IPS-15b (cell line): ENCODE measurements at regions not wholly inside any gene's neighbourhood (a gene's known extent, or its start where the extent isn't known, plus 50 kb on each side); places are given as distances from the start of the nearest gene placed in this dataset.

Source experiments
- H3K27me3 ChIP-seq: one replicate; pipeline ENCODE4 v1.6.1; 2013; ENCODE audit warnings: low read length; ENCODE audit not compliant: control insufficient read depth, insufficient read depth
- H3K36me3 ChIP-seq: one replicate; pipeline ENCODE4 v1.6.1; 2013; ENCODE audit warnings: low read length; ENCODE audit not compliant: control insufficient read depth, insufficient read depth
- H3K4me1 ChIP-seq: one replicate; pipeline ENCODE4 v1.6.1; 2013; ENCODE audit warnings: mild to moderate bottlenecking, low read length; ENCODE audit not compliant: control insufficient read depth, insufficient read depth
- H3K4me3 ChIP-seq: one replicate; pipeline ENCODE4 v1.5.1; 2013; ENCODE audit warnings: low read depth, low read length
- H3K9ac ChIP-seq: one replicate; pipeline ENCODE4 v1.6.1; 2013; ENCODE audit warnings: low read depth, mild to moderate bottlenecking, low read length
- H3K9me3 ChIP-seq: one replicate; pipeline ENCODE4 v1.6.1; 2013; ENCODE audit warnings: mild to moderate bottlenecking, low read length; ENCODE audit not compliant: control insufficient read depth, insufficient read depth

DNA sequence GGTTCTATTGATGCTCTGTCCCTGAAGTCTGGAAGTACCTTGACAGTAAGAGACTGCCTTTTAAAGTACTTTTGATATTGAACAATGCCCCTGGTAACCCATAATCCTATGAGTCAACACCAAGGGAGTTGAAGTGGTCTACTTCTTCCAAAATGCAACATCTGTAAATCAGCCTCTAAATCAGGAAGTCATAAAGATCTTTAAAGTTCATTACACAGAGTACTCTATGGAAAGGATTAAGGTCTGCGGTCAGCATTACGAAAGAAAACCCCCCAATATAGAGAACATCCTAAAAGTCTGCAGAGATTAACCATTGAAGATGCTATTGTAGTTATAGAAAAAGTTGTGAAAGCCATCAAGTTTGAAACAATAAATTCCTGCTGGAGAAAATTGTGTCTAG lies 52.7 kb upstream of the CMC1 start:
- H3K27me3 ChIP-seq, result no peaks in the 10 kb centered on the region
- no peak overlapping the region for H3K4me3 ChIP-seq
- no peak overlapping the region for H3K9ac ChIP-seq
- H3K4me1 ChIP-seq, result no peaks in the 10 kb centered on the region
- H3K9me3 ChIP-seq, result no peaks in the 10 kb centered on the region
- H3K36me3 ChIP-seq, result no peaks in the 10 kb centered on the region

DNA sequence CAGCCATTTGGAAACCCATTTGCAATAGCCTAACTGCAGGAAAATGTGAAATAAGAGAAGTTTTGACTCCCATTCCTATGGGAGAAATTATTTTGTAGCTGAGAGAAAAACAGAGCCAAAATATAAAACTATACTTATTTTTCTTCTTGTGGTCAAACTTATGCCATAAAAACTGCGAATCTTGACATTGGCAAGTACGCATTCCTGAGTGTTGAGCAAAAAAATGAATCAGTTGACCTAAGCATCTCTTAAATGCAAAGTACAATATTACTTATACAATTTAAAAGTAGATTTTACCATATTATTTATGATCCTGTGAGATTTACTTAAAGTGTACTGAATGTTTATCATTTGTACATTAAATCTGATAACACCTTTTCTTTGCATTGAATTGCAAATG lies 50.1 kb upstream of the CMC1 start:
- no peak overlapping the region for H3K4me3 ChIP-seq
- H3K9ac ChIP-seq, result no peak overlapping the region
- no peaks in the 10 kb centered on the region for H3K27me3 ChIP-seq
- no peaks in the 10 kb centered on the region for H3K4me1 ChIP-seq
- no peaks in the 10 kb centered on the region for H3K36me3 ChIP-seq
- H3K9me3 ChIP-seq, result no peaks in the 10 kb centered on the region
